ENCODE measurements at regions not wholly inside any gene's neighbourhood (a gene's known extent, or its start where the extent isn't known, plus 50 kb on each side); places are given as distances from the start of the nearest gene placed in this dataset.

- FAIRE-seq (no peak), DNase-seq (ENCODE audit: low spot score) (no peak)
These were observed 329.1 kb upstream of the ROBO1 start for GRCh38 chr3:80096909-80097308.

DNA sequence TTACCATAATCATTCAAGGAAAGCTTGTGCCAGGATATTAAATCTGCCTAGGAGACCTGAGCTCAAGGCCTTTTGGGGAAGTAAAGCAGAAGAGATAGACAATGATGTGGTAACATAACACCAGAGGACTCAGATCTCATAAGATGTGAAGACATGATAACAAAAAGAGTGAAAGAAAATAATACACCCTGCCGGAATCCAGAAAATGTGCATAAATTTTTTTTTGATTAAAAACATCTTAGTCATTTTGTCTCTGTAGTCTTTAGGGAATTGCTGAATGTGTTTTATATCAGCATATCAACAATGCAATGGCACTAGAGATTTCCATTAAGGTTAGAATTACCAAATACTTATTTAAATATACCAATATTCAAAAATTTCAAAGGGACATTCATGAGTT lies 326.8 kb upstream of the ROBO1 start:
- FAIRE-seq (no peak), DNase-seq (ENCODE audit: low spot score) (no peak)

DNA sequence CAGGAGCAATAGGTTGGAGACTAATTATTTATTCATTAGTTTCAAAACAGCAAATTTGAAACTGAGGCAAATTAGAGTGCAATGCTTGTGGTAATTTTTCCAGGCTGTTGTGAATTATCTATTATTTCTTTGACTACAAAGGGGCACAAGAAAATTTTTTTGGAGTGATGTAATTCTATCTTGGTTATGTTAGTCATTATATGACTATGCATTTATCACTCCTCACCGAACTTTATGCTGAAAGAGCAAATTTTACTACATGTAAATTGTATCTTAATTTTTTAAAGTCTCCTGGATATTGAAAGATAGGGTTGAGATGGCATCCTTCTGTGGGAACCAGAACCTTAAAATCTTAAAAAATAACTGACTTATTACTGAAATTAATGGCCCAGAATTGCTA lies 320.0 kb upstream of the ROBO1 start:
- FAIRE-seq (no peak), DNase-seq (ENCODE audit: low spot score) (peak; percentile 18)

GRCh38 chr3:80086426-80086825 lies 318.6 kb upstream of the ROBO1 start:
- DNase-seq (ENCODE audit: low spot score): no peak
- FAIRE-seq: no peak

GRCh38 chr3:80079886-80080285 lies 312.1 kb upstream of the ROBO1 start:
- FAIRE-seq (no peak), DNase-seq (ENCODE audit: low spot score) (no peak)

DNA sequence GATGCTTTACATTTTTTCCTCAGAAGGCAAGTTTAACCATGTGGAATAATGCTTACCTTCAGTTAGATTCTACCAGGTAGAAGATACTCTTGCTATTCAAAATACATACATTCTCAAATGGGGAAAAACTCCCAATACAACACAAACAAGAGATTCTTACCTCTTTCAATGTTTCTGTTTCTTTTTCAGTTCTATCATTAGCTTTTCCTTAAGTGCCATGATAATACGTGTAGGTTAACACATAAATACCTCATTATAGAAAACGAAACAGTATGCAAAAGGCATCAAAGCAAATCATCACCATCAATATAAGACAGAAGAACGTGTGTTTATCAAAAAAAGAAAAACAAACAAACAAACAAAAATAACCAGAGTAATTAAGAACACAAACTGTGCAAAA lies 300.7 kb upstream of the ROBO1 start:
- no peak for DNase-seq (ENCODE audit: low spot score)
- FAIRE-seq: no peak

GRCh38 chr3:80063535-80063934 lies 295.7 kb upstream of the ROBO1 start:
- DNase-seq (ENCODE audit: low spot score) (no peak), FAIRE-seq (no peak)

- no peak for DNase-seq (ENCODE audit: low spot score)
- no peak for FAIRE-seq
These were observed 292.9 kb upstream of the ROBO1 start for GRCh38 chr3:80060664-80061063.

GRCh38 chr3:80055306-80055705 lies 287.5 kb upstream of the ROBO1 start:
- DNase-seq (ENCODE audit: low spot score): no peak

DNA sequence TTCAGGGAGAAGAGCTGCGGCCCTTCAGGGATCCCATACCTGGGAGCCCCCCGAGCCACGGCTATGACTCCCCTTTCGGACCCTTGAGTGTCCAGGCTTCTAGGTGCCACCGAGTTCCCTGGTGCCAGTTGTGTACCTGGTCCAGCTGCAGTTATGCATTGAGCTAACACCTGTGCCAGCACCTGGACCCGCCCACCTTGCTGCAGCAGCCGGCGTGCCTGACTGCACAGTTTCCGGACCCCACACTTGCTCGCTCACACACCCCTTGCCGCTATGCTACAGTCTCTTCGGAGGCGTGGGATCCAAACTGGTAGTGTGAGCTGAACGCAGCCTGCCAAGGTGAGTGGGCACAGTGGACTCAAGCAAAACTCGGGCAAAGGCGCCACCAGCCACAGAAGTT lies 284.5 kb upstream of the ROBO1 start:
- DNase-seq (ENCODE audit: low spot score) (no peak), FAIRE-seq (no peak)

More at GRCh38 chr3:80055306-80055705, 287.5 kb upstream of the ROBO1 start:
- no peak for FAIRE-seq

- DNase-seq (ENCODE audit: low spot score): no peak
- FAIRE-seq: no peak
These were observed 283.8 kb upstream of the ROBO1 start for GRCh38 chr3:80051602-80051962.

- FAIRE-seq (no peak), DNase-seq (ENCODE audit: low spot score) (no peak)
These were observed 283.2 kb upstream of the ROBO1 start for GRCh38 chr3:80050826-80051601.

GRCh38 chr3:80043226-80043625 lies 275.4 kb upstream of the ROBO1 start:
- no peak for DNase-seq (ENCODE audit: low spot score)
- no peak for FAIRE-seq

- DNase-seq (ENCODE audit: low spot score) (no peak), FAIRE-seq (no peak)
These were observed 272.3 kb upstream of the ROBO1 start for GRCh38 chr3:80040067-80040466.

- no peak for DNase-seq (ENCODE audit: low spot score)
- FAIRE-seq: no peak
These were observed 268.4 kb upstream of the ROBO1 start for GRCh38 chr3:80036176-80036575.

GRCh38 chr3:80035021-80035420 lies 267.2 kb upstream of the ROBO1 start:
- no peak for FAIRE-seq

DNA sequence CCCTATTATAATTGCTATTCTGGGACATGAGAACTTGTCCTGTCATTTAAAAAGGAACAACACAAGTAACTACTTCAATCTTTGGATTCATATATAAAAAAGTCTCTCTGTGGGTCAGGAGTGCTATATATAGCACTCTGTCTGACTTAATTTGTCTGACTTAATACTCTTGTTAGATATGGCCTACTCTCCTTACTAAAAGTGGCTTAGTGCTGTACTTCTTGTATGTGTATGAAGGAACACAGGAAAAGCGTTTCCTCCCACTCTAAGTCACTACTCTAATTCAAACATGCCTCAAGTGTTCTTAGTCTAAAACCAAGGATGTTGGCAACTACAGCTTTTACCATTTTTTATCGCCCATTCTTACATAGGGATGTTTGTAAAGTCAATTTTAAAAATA lies 255.2 kb upstream of the ROBO1 start:
- DNase-seq (ENCODE audit: low spot score) (no peak), FAIRE-seq (no peak)

More at GRCh38 chr3:80035021-80035420, 267.2 kb upstream of the ROBO1 start:
- DNase-seq (ENCODE audit: low spot score): no peak

DNA sequence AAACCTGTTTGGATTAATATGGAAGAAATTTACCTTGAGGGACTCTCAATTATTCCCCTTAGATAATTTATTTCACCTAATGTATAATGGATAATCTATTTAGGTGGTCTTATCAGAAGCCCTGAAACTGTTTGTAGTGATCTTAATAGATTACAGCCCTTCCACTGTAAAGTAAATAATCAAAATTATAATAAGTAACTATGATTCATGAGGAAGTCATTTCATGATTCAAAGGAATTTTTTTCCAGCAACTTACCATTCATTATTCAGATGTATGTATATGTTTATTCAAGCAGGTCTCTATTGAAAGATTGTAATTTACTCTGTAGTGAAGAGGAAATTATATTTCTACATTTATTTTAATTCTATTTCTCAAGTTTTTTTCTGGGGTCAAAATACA lies 250.6 kb upstream of the ROBO1 start:
- DNase-seq (ENCODE audit: low spot score) (no peak), FAIRE-seq (no peak)

GRCh38 chr3:80017369-80017768 lies 249.6 kb upstream of the ROBO1 start:
- no peak for DNase-seq (ENCODE audit: low spot score)
- no peak for FAIRE-seq

GRCh38 chr3:80014576-80014975 lies 246.8 kb upstream of the ROBO1 start:
- no peak for DNase-seq (ENCODE audit: low spot score)
- no peak for FAIRE-seq

DNA sequence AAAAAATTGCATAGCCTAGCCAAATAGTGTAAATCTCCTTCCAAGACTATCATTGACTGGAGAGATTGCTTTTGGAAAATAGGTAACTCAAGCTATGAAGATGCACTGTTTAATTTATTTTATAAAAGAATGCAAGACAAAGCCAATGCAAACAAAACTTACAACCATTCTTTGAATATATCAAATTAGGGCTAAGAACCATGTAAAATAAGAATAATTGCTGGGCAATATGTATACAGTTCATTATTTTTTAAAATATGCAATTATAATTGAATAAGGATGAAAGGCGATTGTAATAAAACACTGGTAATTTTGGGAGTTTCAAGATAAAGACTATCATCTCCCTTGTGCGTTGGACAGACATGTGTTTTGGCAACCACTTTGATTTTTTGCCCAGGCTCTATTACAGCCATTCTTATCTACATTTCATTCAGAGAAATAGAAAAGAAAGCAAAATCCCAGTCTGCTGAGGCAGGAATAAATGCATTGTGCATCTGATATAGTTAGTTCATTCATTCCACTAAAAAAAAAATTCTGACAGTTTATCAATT lies 242.3 kb upstream of the ROBO1 start:
- FAIRE-seq (no peak), DNase-seq (ENCODE audit: low spot score) (no peak)

DNA sequence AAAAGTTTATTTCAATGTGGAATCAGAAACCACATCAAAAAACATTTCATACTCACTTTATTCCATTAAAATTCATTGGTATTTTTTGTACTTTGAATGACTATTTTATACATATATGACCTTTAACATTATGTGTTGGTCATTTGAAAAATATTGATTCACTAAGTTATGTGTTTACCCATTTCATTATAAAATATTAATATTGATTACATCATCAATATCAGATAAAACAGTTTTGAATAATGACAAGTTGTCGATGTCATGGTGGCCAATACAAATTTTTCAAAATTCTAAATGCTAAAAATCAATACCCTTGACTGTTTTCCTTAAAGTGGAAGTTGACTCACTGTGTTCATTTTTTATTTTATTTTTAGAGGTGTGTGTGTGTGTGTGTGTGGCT lies 239.7 kb upstream of the ROBO1 start:
- DNase-seq (ENCODE audit: low spot score): no peak

GRCh38 chr3:80006315-80006714 lies 238.5 kb upstream of the ROBO1 start:
- DNase-seq (ENCODE audit: low spot score) (no peak), FAIRE-seq (no peak)

More for the DNA sequence above, 239.7 kb upstream of the ROBO1 start:
- FAIRE-seq: no peak

All from urothelium cell line (cell line).